Caco-2 (cell line): ENCODE measurements at regions not wholly inside any gene's neighbourhood (a gene's known extent, or its start where the extent isn't known, plus 50 kb on each side); places are given as distances from the start of the nearest gene placed in this dataset.

Source experiments
- BruUV-seq: library from RNA; stranded (reverse); fragments of 400-500 nt; replicated peaks from 2 replicates; lab custom pipeline; 2021; lab: Mats Ljungman, UMichigan
- CTCF ChIA-PET: fragments of 300-600 bp; sonication (Branson Sonifier 250); formaldehyde crosslinking; loops from one replicate; lab custom pipeline; 2022; ENCODE audit warnings: antibody characterized with exemption; lab: Charles Lee
- POLR2A ChIA-PET: fragments of 300-600 bp; sonication (Branson Sonifier 250); formaldehyde crosslinking; loops from one replicate; lab custom pipeline; 2022; ENCODE audit warnings: antibody characterized with exemption; lab: Charles Lee
- DNase-seq, 2 experiments: peaks; one replicate each; pipeline versions ENCODE4 v3.0.0 to v3.0.0-alpha.2; 2020 to 2022
- H3K27me3 ChIP-seq: replicated peaks from 2 replicates; pipeline ENCODE4 v1.6.0; 2011; ENCODE audit warnings: low read length; ENCODE audit not compliant: control insufficient read depth, insufficient read depth
- H3K36me3 ChIP-seq: 2 replicates; pipeline ENCODE4 v1.5.1; 2011; ENCODE audit warnings: low read length; ENCODE audit not compliant: control insufficient read depth, insufficient read depth
- H3K4me1 ChIP-seq: fragments of 250-450 bp; sonication (Bioruptor Pico); 2 replicates; pipeline ENCODE4 v1.5.1; 2020; ENCODE audit warnings: mild to moderate bottlenecking
- H3K4me3 ChIP-seq: 2 replicates; pipeline ENCODE4 v1.5.1; 2011; ENCODE audit warnings: low read depth, mild to moderate bottlenecking, control low read depth, low read length
- H3K9me3 ChIP-seq: fragments of 250-450 bp; sonication (Bioruptor Pico); 2 replicates; pipeline ENCODE4 v1.5.1; 2020; ENCODE audit warnings: mild to moderate bottlenecking, moderate library complexity
- H3K27ac Mint-ChIP-seq: one replicate; pipeline ENCODE4 v1.8.0; 2022; ENCODE audit warnings: mixed read lengths; ENCODE audit not compliant: unreplicated experiment
- H3K27me3 Mint-ChIP-seq: one replicate; pipeline ENCODE4 v1.8.0; 2022; ENCODE audit warnings: mixed read lengths; ENCODE audit not compliant: insufficient read depth, unreplicated experiment
- H3K36me3 Mint-ChIP-seq: one replicate; pipeline ENCODE4 v1.8.0; 2022; ENCODE audit warnings: mild to moderate bottlenecking, mixed read lengths; ENCODE audit not compliant: insufficient read depth, unreplicated experiment
- H3K4me1 Mint-ChIP-seq: one replicate; pipeline ENCODE4 v1.8.0; 2022; ENCODE audit warnings: low read depth, mixed read lengths; ENCODE audit not compliant: unreplicated experiment
- H3K4me3 Mint-ChIP-seq: one replicate; pipeline ENCODE4 v1.8.0; 2022; ENCODE audit warnings: mild to moderate bottlenecking, moderate library complexity, mixed read lengths; ENCODE audit not compliant: unreplicated experiment
- H3K9me3 Mint-ChIP-seq: one replicate; pipeline ENCODE4 v1.8.0; 2022; ENCODE audit warnings: mixed read lengths; ENCODE audit not compliant: unreplicated experiment
- intact Hi-C: fragments of 100-400 bp; cut with micrococcal nuclease; formaldehyde crosslinking; loops from one replicate; pipeline ENCODE4 v1.10.0; 2022; ENCODE audit not compliant: unreplicated experiment
- TF ChIP-seq, protein P1 (sequence below), 2 experiments: fragments of 200-600 bp in 1 of 2; IDR thresholded peaks; 1 replicate in 1 of 2; 2 replicates in 1 of 2; pipeline versions ENCODE4 v1.5.1 to v1.8.0; 2011 to 2022; ENCODE audit warnings: antibody characterized with exemption in 1 of 2, control low read depth in 1 of 2, inconsistent platforms in 1 of 2, low read depth in 1 of 2, low read length in 1 of 2, mild to moderate bottlenecking in 1 of 2, moderate library complexity in 1 of 2; ENCODE audit not compliant: insufficient read depth in 1 of 2, severe bottlenecking in 1 of 2, unreplicated experiment in 1 of 2

DNA sequence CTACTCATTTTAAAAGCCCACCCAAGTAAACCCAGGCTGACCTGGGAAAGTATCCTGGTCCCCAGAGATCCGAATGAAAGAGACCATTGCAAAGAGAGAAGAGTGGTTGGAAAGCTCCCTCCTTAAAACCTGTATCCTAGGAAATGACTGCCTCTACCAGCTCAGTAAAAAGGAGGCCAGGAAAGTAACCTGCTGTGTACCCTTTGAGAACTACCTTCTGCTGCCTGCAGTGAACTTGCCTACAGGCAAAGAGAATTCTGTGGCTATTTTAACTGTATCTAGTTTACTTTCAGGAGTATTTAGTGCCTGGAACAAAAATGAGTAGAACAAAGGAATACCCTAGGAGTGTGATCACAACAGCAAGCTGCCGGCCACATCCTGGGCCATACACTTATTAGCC, 641.7 kb upstream of the NRXN1 start:
- H3K4me1 Mint-ChIP-seq: no peaks in the 10 kb centered on the region
- Histone ChIP-seq H3K36me3 (no peaks in the 10 kb centered on the region), H3K27me3 (no peaks in the 10 kb centered on the region), H3K4me3 (no peak overlapping the region), H3K4me1 (no peaks in the 10 kb centered on the region), H3K9me3 (no peaks in the 10 kb centered on the region)
- intact Hi-C loops: no loop called here
- POLR2A ChIA-PET: no interaction called here
- TF ChIP-seq, protein P1, sequence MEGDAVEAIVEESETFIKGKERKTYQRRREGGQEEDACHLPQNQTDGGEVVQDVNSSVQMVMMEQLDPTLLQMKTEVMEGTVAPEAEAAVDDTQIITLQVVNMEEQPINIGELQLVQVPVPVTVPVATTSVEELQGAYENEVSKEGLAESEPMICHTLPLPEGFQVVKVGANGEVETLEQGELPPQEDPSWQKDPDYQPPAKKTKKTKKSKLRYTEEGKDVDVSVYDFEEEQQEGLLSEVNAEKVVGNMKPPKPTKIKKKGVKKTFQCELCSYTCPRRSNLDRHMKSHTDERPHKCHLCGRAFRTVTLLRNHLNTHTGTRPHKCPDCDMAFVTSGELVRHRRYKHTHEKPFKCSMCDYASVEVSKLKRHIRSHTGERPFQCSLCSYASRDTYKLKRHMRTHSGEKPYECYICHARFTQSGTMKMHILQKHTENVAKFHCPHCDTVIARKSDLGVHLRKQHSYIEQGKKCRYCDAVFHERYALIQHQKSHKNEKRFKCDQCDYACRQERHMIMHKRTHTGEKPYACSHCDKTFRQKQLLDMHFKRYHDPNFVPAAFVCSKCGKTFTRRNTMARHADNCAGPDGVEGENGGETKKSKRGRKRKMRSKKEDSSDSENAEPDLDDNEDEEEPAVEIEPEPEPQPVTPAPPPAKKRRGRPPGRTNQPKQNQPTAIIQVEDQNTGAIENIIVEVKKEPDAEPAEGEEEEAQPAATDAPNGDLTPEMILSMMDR (IDR thresholded peaks at IDR 0.05; ENCODE audit: insufficient read depth in 1 of 2, low read depth in 1 of 2, low read length in 1 of 2, severe bottlenecking in 1 of 2, unreplicated experiment in 1 of 2): no peak
- H3K4me3 Mint-ChIP-seq: no peak overlapping the region
- H3K36me3 Mint-ChIP-seq: no peaks in the 10 kb centered on the region
- no TSS peak for BruUV-seq
- H3K27ac Mint-ChIP-seq: no peak overlapping the region
- no peaks in the 10 kb centered on the region for H3K9me3 Mint-ChIP-seq
- DNase-seq: no peak
- CTCF ChIA-PET: no interaction called here
- peaks cover 3% of the 10 kb centered on the region for H3K27me3 Mint-ChIP-seq

DNA sequence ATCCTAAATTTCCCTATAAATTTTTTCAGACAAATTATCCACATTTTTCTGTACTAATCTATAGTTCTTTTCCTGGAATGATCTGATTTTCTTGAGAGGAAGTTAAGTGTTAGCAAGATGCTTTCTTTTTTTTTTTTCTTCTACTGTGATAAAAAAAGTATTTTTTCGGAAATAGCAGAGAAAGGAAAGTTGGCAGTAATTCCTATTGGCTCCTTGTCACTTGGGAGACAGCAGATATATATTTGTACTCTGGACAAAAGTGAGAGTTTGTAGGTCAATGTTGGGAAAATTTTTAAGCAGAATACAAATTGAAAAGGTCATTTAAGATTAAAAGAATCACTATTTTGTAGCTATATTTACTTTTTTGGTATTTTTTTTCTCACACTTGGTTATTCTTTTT, 635.7 kb upstream of the NRXN1 start:
- no peak overlapping the region for H3K27ac Mint-ChIP-seq
- no TSS peak for BruUV-seq
- ChIA-PET CTCF (no interaction called here), POLR2A (no interaction called here)
- H3K4me3 Mint-ChIP-seq: no peak overlapping the region
- no peaks in the 10 kb centered on the region for H3K9me3 Mint-ChIP-seq
- no peaks in the 10 kb centered on the region for H3K4me1 Mint-ChIP-seq
- no peaks in the 10 kb centered on the region for H3K9me3 ChIP-seq
- intact Hi-C loops: no loop called here
- H3K36me3 ChIP-seq: no peaks in the 10 kb centered on the region
- TF ChIP-seq, protein P1 (IDR thresholded peaks at IDR 0.05; ENCODE audit: insufficient read depth in 1 of 2, low read depth in 1 of 2, low read length in 1 of 2, severe bottlenecking in 1 of 2, unreplicated experiment in 1 of 2): no peak
- H3K4me3 ChIP-seq: no peak overlapping the region
- no peaks in the 10 kb centered on the region for H3K27me3 Mint-ChIP-seq
- H3K4me1 ChIP-seq: no peaks in the 10 kb centered on the region
- no peaks in the 10 kb centered on the region for H3K27me3 ChIP-seq
- no peaks in the 10 kb centered on the region for H3K36me3 Mint-ChIP-seq
- no peak for DNase-seq

DNA sequence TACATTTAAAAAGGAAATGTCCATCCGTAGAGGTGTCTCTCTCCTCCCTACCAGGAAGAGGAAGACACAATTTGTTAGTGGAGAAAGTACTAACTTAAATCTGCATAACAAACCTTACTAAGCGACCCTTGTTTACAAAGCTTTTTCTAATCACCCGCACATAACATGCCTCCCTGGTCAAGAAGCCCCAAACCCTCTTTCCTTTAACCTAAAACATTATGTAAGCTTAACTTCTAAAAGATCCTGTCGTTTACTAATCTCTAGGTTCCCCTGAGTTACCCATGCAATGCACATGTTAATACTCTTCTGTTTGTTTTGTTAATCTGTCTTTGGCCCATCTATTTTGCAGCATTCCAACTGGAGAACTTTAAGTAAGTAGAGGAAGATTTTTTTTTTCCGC, 630.3 kb upstream of the NRXN1 start:
- no peak overlapping the region for H3K4me3 Mint-ChIP-seq
- ChIA-PET CTCF (no interaction called here), POLR2A (no interaction called here)
- no peaks in the 10 kb centered on the region for H3K9me3 ChIP-seq
- no peaks in the 10 kb centered on the region for H3K36me3 Mint-ChIP-seq
- no peak for DNase-seq
- no TSS peak for BruUV-seq
- H3K27ac Mint-ChIP-seq: no peak overlapping the region
- H3K4me3 ChIP-seq: no peak overlapping the region
- H3K27me3 Mint-ChIP-seq: no peaks in the 10 kb centered on the region
- no peaks in the 10 kb centered on the region for H3K36me3 ChIP-seq
- TF ChIP-seq, protein P1 (IDR thresholded peaks at IDR 0.05; ENCODE audit: insufficient read depth in 1 of 2, low read depth in 1 of 2, low read length in 1 of 2, severe bottlenecking in 1 of 2, unreplicated experiment in 1 of 2): no peak
- H3K4me1 Mint-ChIP-seq: no peaks in the 10 kb centered on the region
- intact Hi-C loops: no loop called here
- H3K27me3 ChIP-seq: no peaks in the 10 kb centered on the region
- no peaks in the 10 kb centered on the region for H3K4me1 ChIP-seq
- no peaks in the 10 kb centered on the region for H3K9me3 Mint-ChIP-seq
